K562 (cell line): ENCODE measurements at regions not wholly inside any gene's neighbourhood (a gene's known extent, or its start where the extent isn't known, plus 50 kb on each side); places are given as distances from the start of the nearest gene placed in this dataset.

Source experiments
- ATAC-seq: fragments of 200-7000 bp; cut with Tn5 transposase; 3 replicates; pipeline ENCODE4 v1.9.1; 2020; ENCODE audit warnings: moderate library complexity
- BruUV-seq: library from RNA; stranded (reverse); fragments of 400-500 nt; replicated peaks from 2 replicates; lab custom pipeline; 2021; lab: Mats Ljungman, UMichigan
- CTCF ChIA-PET: fragments of 300-600 bp; formaldehyde crosslinking; extraction: SDS; loops from one replicate; lab custom pipeline; 2021; ENCODE audit warnings: low intra/inter-chr PET ratio; lab: Yijun Ruan, JAX
- POLR2A ChIA-PET: fragments of 300-600, 350-650 bp; sonication (Branson Sonifier 250); formaldehyde crosslinking; extraction: SDS; loops from one replicate; lab custom pipeline; 2021; ENCODE audit warnings: antibody characterized with exemption, inconsistent platforms; lab: Yijun Ruan, JAX
- DNase-seq, 4 experiments: peaks; one replicate each; pipeline versions ENCODE4 v3.0.0 to v3.0.0-alpha.2; 2011 to 2018; ENCODE audit warnings: low spot score in 3 of 4, mixed read lengths in 3 of 4; ENCODE audit errors: extremely low read depth in 1 of 4
- FAIRE-seq: peaks from 2 replicates; lab custom pipeline; 2011; peaks lifted over from hg19 to GRCh38; lab: Jason Lieb, UNC
- H2AFZ ChIP-seq: 2 replicates; pipeline ENCODE4 v1.6.0; 2011; ENCODE audit warnings: low read depth, low read length, control low read depth, inconsistent platforms
- H3K27ac ChIP-seq: fragments of 200-600 bp; 3 replicates; pipeline ENCODE4 v1.8.0; 2011; ENCODE audit warnings: low read depth, mild to moderate bottlenecking, control low read depth, inconsistent platforms, low read length, moderate library complexity, mixed read lengths; ENCODE audit errors: extremely low read depth
- H3K27me3 ChIP-seq, 2 experiments: fragments of 300-600 bp in 1 of 2; 2 replicates in 1 of 2; 3 replicates in 1 of 2; pipeline versions ENCODE4 v1.6.0 to v1.8.0; 2011; ENCODE audit warnings: inconsistent platforms in 2 of 2, low read length in 2 of 2, mild to moderate bottlenecking in 1 of 2, mixed read lengths in 1 of 2, moderate library complexity in 1 of 2; ENCODE audit not compliant: control insufficient read depth in 2 of 2, insufficient read depth in 2 of 2
- H3K36me3 ChIP-seq: fragments of 300-600 bp; 3 replicates; pipeline ENCODE4 v1.8.0; 2011; ENCODE audit warnings: mild to moderate bottlenecking, low read length, inconsistent platforms; ENCODE audit not compliant: control insufficient read depth, insufficient read depth
- H3K4me1 ChIP-seq, 2 experiments: fragments of 200-600 bp in 1 of 2; replicated peaks in 1 of 2; 2 replicates in 1 of 2; 3 replicates in 1 of 2; pipeline versions ENCODE4 v1.5.1 to v1.8.0; 2011; ENCODE audit warnings: inconsistent platforms in 2 of 2, low read length in 2 of 2, mild to moderate bottlenecking in 1 of 2, mixed read lengths in 1 of 2, moderate library complexity in 1 of 2; ENCODE audit not compliant: control insufficient read depth in 2 of 2, insufficient read depth in 2 of 2
- H3K4me2 ChIP-seq: 2 replicates; pipeline ENCODE4 v1.6.1; 2011; ENCODE audit warnings: low read length, control low read depth, inconsistent platforms, mixed read lengths; ENCODE audit not compliant: insufficient read depth
- H3K4me3 ChIP-seq: fragments of 200-600 bp; sonication (generic), shearing (Covaris generic); 2 replicates; pipeline ENCODE4 v1.5.1; 2016; ENCODE audit warnings: control low read depth, inconsistent platforms
- H3K79me2 ChIP-seq: fragments of 200-600 bp; 3 replicates; pipeline ENCODE4 v1.8.0; 2011; ENCODE audit warnings: low read length, inconsistent platforms; ENCODE audit not compliant: control insufficient read depth, insufficient read depth
- H3K9ac ChIP-seq, 2 experiments: 2 replicates each; pipeline versions ENCODE4 v1.6.0 to v1.6.1; 2011; ENCODE audit warnings: low read depth in 2 of 2, low read length in 2 of 2, control low read depth in 1 of 2, inconsistent platforms in 1 of 2, mild to moderate bottlenecking in 1 of 2, mixed read lengths in 1 of 2; ENCODE audit not compliant: insufficient read depth in 1 of 2
- H3K9me1 ChIP-seq: one replicate; pipeline ENCODE4 v1.6.0; 2011; ENCODE audit warnings: inconsistent platforms, mild to moderate bottlenecking, low read length, moderate library complexity; ENCODE audit not compliant: control insufficient read depth, insufficient read depth
- H3K9me3 ChIP-seq: replicated peaks from 2 replicates; pipeline ENCODE4 v1.5.1; 2011; ENCODE audit warnings: low read depth, low read length, inconsistent platforms; ENCODE audit not compliant: control insufficient read depth, insufficient read depth
- H4K20me1 ChIP-seq: replicated peaks from 2 replicates; pipeline ENCODE4 v1.6.1; 2011; ENCODE audit warnings: low read length, inconsistent platforms, mixed read lengths; ENCODE audit not compliant: control insufficient read depth, insufficient read depth
- BRD4 ChIP-seq: fragments of 200-600 bp; sonication (generic); IDR thresholded peaks from 2 replicates; pipeline ENCODE4 v1.6.1; 2017; ENCODE audit warnings: inconsistent platforms
- MTA2 ChIP-seq: fragments of 450-650 bp; IDR thresholded peaks from 2 replicates; pipeline ENCODE4 v1.6.1; 2016; ENCODE audit warnings: low read depth
- NR2C1 ChIP-seq, 2 experiments: fragments of 450-650 bp; IDR thresholded peaks; 2 replicates each; pipeline ENCODE4 v1.6.1; 2017; ENCODE audit warnings: mild to moderate bottlenecking in 2 of 2, antibody characterized with exemption in 1 of 2, inconsistent platforms in 1 of 2, missing compliant biosample characterization in 1 of 2, missing genetic modification characterization in 1 of 2
- ZFPM2 ChIP-seq: fragments of 250-450 bp; sonication (Bioruptor Pico); IDR thresholded peaks from 2 replicates; pipeline ENCODE4 v1.5.1; 2022; ENCODE audit warnings: mild to moderate bottlenecking
- ZNF212 ChIP-seq: fragments of 450-650 bp; formaldehyde crosslinking; IDR thresholded peaks from 2 replicates; pipeline ENCODE4 v1.4.0; 2020; ENCODE audit warnings: mild to moderate bottlenecking
- ZNF586 ChIP-seq: fragments of 450-650 bp; formaldehyde crosslinking; conservative IDR thresholded peaks from 2 replicates; pipeline ENCODE4 v1.4.0; 2020; ENCODE audit warnings: mild to moderate bottlenecking, moderate library complexity
- WGBS: fragments of 100-300 bp; shearing (Covaris generic); methylation state at CpG from one replicate; pipeline ENCODE4 v1.1.6; 2016; ENCODE audit warnings: low coverage, mixed read lengths; ENCODE audit not compliant: insufficient coverage; ENCODE audit errors: missing lambda C conversion rate; 5-methylcytosine and 5-hydroxymethylcytosine counted together
- in situ Hi-C: fragments of 300-500 bp; cut with MboI; formaldehyde crosslinking; loops from 4 replicates; pipeline ENCODE4 v1.15.0; 2018; ENCODE audit warnings: inconsistent platforms, mixed read lengths
- intact Hi-C: fragments of 100-400 bp; cut with micrococcal nuclease; formaldehyde crosslinking; loops from 2 replicates; pipeline ENCODE4 v1.14.2; 2022
- TF ChIP-seq, protein P1 (sequence below), 3 experiments: fragments of 200-800 bp in 1 of 3; fragments of 250-450 bp in 1 of 3; fragments of 450-650 bp in 1 of 3; sonication (Bioruptor Pico) in 1 of 3; sonication (Bioruptor generic) in 1 of 3; formaldehyde crosslinking in 1 of 3; IDR thresholded peaks; 2 replicates each; pipeline versions ENCODE4 v1.6.1 to v1.8.0; 2016 to 2022; ENCODE audit warnings: mild to moderate bottlenecking in 2 of 3, missing genetic modification characterization in 2 of 3, missing compliant biosample characterization in 1 of 3, moderate library complexity in 1 of 3

DNA sequence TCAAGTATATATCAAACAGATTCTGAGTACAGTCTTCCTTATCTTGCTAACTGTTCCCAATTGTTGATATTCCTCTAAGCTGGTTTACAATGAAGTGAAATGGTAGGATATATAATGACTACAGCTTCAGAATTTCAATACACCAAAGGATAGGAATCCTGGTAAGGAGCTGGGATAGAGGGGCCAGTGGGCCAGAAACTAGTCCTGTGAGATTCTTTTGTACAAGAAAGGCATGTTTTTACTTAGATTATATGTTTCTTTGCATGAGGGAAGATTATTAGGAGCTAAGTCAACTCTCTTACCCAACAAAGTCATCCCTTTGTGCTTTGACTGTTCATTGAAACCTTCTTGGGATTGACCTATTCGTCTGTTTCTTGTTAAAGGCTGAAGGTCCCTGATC is 435.7 kb downstream of the PLK2 start:
- peaks cover 0 to 3% of the 10 kb centered on the region in 2 experiments; a peak in 1 of 5 replicates for H3K4me1 ChIP-seq
- H3K27ac ChIP-seq, result no peak overlapping the region
- intact Hi-C loops (no loop called here), in situ Hi-C loops (no loop called here)
- H3K79me2 ChIP-seq, result no peaks in the 10 kb centered on the region
- H4K20me1 ChIP-seq, result no peaks in the 10 kb centered on the region
- H3K9me3 ChIP-seq, result no peaks in the 10 kb centered on the region; the same call in 1 of the 2 replicates
- no peak for DNase-seq
- H3K36me3 ChIP-seq, result no peaks in the 10 kb centered on the region
- H3K4me2 ChIP-seq, result no peak overlapping the region
- H2AFZ ChIP-seq, result no peak overlapping the region
- CTCF ChIA-PET, result no interaction called here
- no peak overlapping the region for H3K4me3 ChIP-seq
- no peak for ATAC-seq
- 7% methylated on average over 1 of the region's 1 CpG for whole genome bisulfite sequencing
- FAIRE-seq, result no peak
- no TSS peak for BruUV-seq
- TF ChIP-seq ZNF212, result no peak
- TF ChIP-seq BRD4, result no peak
- no peak for TF ChIP-seq ZNF586 (CRISPR knock-in tag)
- no peak for TF ChIP-seq ZFPM2 (CRISPR knock-in tag)
- TF ChIP-seq, protein P1, sequence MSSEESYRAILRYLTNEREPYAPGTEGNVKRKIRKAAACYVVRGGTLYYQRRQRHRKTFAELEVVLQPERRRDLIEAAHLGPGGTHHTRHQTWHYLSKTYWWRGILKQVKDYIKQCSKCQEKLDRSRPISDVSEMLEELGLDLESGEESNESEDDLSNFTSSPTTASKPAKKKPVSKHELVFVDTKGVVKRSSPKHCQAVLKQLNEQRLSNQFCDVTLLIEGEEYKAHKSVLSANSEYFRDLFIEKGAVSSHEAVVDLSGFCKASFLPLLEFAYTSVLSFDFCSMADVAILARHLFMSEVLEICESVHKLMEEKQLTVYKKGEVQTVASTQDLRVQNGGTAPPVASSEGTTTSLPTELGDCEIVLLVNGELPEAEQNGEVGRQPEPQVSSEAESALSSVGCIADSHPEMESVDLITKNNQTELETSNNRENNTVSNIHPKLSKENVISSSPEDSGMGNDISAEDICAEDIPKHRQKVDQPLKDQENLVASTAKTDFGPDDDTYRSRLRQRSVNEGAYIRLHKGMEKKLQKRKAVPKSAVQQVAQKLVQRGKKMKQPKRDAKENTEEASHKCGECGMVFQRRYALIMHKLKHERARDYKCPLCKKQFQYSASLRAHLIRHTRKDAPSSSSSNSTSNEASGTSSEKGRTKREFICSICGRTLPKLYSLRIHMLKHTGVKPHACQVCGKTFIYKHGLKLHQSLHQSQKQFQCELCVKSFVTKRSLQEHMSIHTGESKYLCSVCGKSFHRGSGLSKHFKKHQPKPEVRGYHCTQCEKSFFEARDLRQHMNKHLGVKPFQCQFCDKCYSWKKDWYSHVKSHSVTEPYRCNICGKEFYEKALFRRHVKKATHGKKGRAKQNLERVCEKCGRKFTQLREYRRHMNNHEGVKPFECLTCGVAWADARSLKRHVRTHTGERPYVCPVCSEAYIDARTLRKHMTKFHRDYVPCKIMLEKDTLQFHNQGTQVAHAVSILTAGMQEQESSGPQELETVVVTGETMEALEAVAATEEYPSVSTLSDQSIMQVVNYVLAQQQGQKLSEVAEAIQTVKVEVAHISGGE (CRISPR knock-in tag; IDR thresholded peaks at IDR 0.05), result no peak
- no peak for TF ChIP-seq MTA2
- no peak for TF ChIP-seq NR2C1 (IDR thresholded peaks at IDR 0.05)
- no peak for TF ChIP-seq NR2C1 (tag; IDR thresholded peaks at IDR 0.05)
- H3K27me3 ChIP-seq, result no peaks in the 10 kb centered on the region
- H3K9me1 ChIP-seq, result no peaks in the 10 kb centered on the region
- POLR2A ChIA-PET, result no interaction called here
- no peak overlapping the region for H3K9ac ChIP-seq
